22Rv1 (cell line): ENCODE measurements at regions not wholly inside any gene's neighbourhood (a gene's known extent, or its start where the extent isn't known, plus 50 kb on each side); places are given as distances from the start of the nearest gene placed in this dataset.

Experiments
- CTCF ChIP-seq: fragments of 450-650 bp; IDR thresholded peaks from 2 replicates; pipeline ENCODE4 v1.5.1; 2017; ENCODE audit warnings: mild to moderate bottlenecking
- ZFX ChIP-seq: fragments of 450-650 bp; IDR thresholded peaks from 2 replicates; pipeline ENCODE4 v1.6.1; 2017; ENCODE audit warnings: antibody characterized with exemption, borderline replicate concordance

DNA sequence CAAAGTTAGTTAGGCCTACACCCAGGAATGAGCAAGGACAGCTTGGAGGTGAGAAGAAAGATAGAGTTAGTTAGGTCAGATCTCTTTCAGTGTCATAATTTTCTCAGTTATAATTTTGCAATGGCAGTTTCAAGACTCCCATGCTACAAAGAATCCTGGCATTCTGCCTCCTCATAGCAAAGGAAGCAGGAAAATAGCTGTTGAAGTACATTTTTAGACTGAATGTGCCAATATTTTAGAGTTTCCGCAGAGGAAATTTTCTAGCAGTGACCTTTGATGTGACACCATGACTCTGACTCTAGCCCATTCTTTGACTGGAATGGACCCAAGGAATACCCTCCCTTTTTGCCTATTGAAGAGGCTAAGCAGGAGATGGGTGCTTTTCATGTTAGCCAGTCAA lies 371.7 kb downstream of the PIK3C3 start:
- TF ChIP-seq CTCF (no peak), ZFX (no peak)
